CMK (cell line): ENCODE measurements at regions not wholly inside any gene's neighbourhood (a gene's known extent, or its start where the extent isn't known, plus 50 kb on each side); places are given as distances from the start of the nearest gene placed in this dataset.

Experiments used
- DNase-seq: peaks from one replicate; pipeline ENCODE4 v3.0.0-alpha.2; 2010; ENCODE audit warnings: low read depth

DNA sequence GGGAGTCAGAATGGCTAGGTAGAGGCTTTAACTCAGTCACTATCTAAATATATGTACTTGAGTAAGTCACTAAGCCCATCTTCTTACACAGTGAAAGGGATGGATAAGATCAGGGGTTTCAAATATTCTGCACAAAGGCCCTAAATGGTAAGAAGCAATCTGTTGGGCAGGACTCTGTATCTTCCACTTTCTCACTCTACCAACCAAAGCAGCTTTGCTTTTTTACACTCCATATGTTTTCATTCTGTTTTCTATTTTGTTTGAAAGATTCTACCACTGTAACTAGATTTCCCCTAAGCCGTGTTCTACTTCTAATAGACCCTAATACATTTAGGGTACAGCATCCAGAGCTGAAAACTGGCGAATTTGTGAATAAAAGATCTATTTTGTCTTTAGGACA is 477.5 kb upstream of the NMUR2 start:
- no peak for DNase-seq

DNA sequence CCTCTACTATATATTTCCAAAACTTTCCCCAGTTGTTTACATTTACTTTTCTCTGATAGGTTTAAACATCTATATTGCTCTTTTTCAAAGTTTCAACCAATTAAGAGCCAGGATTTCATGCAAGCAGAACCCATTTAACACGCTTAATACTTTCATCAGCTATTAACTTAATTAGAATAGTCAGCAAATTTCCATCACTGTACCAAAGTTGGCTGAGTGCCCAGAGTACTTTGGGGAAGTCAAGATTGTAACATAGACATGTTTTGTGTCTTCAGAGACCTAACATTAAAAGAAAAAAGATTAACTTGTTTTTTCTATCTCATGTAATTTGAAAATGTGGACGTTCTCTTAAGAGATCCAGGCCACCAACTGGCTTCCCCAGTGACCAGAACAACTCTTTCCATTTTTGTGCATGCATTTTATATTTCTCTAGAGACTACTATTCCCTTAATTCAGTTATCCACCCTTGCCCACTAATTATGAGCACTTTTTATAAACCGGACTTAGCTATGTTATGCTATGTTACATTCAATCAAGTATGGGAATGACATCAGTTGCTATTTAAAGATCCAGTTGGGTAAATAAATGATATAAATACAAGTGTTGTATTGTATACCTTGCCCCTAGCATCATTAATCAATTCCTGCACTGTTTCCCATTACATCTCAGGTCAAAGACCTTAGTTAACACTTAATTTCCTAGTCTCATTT is 478.1 kb upstream of the NMUR2 start:
- DNase-seq = no peak

GRCh38 chr5:152884006-152884405 is 478.9 kb upstream of the NMUR2 start:
- no peak for DNase-seq

- no peak for DNase-seq
These were observed 495.3 kb upstream of the NMUR2 start for GRCh38 chr5:152900332-152900731.

- no peak for DNase-seq
These were observed 496.7 kb upstream of the NMUR2 start for GRCh38 chr5:152901754-152902153.

DNA sequence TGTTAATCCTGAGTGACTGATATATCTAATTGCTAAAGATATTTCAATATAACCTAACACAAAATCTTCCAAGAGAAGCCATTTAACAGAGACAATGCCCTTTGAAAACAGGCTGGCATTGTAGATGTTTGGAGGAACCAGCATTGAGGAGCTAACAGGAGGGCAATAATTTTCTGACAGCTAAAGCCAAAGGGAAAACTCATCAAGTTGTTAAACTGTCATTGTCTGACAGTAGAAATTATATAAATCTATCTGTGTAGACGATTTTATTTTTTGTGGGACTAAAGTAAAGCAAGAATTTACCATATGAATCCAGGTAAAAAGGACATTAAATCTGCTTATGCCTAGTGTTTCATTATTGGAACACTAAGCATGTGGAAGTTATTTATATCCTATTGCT is 500.2 kb upstream of the NMUR2 start:
- DNase-seq = no peak

- no peak for DNase-seq
These were observed 502.6 kb upstream of the NMUR2 start for GRCh38 chr5:152907488-152908245.

DNA sequence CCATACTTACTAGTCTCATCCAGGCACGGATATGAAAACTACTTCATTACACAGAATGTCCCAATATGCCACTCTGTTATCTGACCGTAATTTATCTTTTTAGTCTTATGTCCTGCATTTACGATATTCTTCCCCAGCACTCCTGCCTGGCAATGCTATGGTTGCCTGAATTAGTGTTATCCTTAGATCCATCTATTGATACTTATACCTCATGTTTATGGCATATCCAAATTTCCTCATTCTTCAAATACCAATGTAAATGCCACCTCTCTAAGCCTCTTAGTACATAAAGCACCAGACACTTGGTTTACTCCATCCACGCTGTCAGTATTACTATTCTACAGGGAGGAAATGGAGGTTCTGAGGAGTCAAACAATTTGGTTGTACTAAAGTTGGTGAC is 507.8 kb upstream of the NMUR2 start:
- DNase-seq = no peak

- no peak for DNase-seq
These were observed 527.5 kb upstream of the NMUR2 start for GRCh38 chr5:152932621-152933020.

GRCh38 chr5:152933056-152933455 is 528.0 kb upstream of the NMUR2 start:
- no peak for DNase-seq

- DNase-seq = no peak
These were observed 533.6 kb upstream of the NMUR2 start for GRCh38 chr5:152938630-152939029.

GRCh38 chr5:152942633-152943336 is 537.7 kb upstream of the NMUR2 start:
- DNase-seq = no peak

DNA sequence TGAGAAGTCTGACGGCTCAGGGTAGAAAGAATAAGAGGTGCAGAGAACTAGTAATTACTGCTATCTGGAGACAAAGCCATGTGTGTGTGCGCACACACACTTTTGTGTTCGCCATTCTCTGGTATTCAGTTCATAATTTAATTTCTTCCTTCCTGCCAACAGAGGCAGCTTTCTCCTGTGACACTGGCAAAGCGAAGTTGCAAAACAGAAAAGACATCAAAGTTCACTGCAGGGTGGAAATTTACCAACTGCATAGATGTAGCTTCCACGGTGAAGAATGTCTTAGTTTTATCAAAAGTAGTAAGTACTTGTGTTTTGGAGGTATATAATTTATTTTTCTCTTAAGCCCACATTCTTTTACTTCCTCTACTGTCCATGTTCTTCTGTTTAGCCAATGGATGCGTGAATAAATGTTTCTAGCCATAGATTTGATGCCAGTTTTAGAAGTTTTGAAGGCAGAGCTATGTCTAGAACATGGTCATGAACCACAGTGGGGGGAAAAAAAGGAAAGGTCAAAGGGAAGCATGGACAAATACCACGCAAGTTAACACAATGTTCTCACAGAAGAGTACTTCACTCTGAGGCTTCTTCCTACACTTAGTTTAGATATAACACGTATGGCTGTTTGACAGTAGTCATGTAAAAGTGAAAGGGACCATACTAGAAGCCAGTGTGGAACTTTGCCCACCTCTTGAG is 536.5 kb upstream of the GRIA1 start:
- DNase-seq = no peak

DNA sequence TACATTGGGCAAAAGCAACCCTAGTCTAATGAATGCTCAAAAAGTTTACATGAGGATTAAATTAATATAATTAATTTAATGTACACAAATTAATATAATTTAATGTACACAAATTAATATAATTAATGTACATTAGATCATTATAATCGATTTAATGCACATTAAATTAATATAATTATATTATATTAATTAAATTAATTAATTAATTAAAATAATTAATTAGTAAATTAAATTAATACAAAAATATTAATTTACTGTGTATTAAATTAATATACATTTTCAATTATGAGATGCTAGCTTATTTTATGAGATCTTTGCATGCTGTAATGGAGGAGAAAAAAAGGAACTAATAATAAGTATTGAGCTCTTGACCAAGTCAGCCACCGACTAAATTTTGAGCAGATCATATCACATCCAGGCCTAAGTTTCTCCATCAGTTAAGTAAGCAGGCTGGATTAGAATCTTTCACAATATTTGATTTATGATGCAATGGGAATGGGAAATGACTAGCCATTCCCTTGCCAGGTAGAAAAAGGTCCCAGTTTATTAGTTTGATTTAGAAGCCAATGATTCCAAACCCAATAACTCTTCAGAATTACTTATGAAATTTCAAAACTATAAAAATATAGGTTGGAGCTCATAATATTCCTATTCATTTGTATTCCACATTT is 533.4 kb upstream of the GRIA1 start:
- no peak for DNase-seq

DNA sequence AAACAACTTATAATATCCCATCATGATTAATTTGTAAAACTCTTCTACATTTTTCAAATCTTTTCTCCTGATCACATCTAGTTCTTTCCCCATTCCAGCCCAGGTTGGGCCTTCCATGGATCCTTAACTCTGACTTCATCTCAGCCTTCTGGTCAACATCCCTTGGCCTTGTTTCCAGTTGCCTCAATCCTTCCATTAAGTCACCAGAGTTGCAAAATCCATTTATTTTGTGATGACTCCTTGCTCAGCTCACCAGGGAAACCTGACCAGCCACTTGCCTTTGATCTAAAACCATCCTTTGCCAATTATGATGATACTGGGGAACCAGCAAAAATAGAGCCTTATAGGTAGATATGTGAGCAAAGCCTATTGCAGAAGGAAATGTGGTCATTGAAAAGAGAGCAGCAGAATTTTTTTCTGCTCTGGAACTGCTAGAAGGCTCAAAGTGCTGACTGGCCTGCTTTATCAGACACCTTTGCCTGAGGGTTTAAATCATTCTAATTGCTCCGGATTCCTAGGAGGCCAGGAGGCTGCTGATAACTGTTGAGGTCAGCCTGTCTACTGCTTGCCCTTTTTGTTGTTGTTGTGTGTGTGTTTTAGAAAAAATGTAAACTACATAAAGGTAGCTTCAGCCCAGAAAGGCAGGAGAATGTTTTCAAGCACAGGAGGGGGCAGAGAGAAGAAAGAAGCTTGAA is 512.2 kb upstream of the GRIA1 start:
- DNase-seq = no peak

DNA sequence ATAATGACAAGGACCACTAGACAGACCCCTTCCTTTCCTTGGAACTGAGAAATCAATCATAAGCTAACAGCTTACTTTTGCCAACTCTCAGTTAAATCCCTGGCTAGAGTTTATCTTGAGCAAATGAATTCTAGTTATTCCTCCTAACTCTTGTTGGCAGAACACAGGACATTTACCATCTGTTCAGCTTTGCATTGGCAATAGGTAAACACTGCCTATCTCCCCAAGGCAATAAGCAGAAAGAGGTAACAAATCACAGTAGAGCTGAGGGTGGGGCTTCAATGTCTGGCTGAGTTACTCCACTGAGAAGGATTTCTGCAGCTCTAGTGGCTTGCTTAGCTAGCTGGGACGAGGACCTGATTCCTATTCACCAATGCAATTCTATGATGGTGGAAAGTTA is 503.3 kb upstream of the GRIA1 start:
- no peak for DNase-seq

- no peak for DNase-seq
These were observed 500.3 kb upstream of the GRIA1 start for GRCh38 chr5:152990217-152990616.

DNA sequence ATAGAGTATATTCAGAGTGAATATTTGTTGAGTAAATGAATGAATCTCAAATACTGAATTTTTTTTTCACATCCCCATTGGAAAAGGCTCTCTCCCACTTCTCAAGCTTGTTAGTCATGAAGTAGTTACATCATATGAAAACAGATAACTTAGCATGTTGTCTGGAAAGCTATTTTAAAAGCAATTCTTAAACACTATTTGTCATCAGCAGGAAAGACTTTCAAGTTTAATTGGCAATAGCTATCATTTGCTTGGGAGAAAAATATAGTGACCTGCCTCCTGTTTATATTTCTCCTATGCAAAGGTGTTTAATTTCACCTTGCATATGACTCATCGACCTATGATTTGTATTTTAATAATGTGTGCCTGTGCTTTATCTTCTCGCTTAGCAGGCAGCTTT is 499.8 kb upstream of the GRIA1 start:
- DNase-seq = no peak

- DNase-seq = no peak
These were observed 496.3 kb upstream of the GRIA1 start for GRCh38 chr5:152994033-152994680.

DNA sequence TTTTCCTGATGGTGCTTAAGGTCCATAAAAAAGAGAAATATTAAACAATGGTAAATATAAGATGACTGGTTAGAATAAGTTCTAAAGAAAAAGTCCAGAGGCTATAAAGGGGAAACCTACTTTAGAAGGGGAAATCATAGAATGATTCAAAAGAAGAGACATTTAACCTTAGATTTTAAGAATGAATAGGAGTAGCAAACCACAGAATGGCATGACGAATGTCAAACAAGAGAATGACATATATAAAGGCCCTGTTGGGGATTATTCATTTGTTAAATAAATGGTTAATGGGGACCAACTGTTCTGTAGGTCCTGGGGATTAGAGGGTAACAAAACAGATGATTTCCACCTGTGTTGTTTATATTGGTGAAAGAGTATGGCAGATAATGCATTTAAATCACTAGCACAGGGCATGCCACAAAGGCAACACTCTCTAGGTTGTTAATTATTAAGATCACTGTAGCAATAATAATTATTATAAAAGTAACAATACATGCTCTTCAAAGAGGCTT is 495.2 kb upstream of the GRIA1 start:
- no peak for DNase-seq

DNA sequence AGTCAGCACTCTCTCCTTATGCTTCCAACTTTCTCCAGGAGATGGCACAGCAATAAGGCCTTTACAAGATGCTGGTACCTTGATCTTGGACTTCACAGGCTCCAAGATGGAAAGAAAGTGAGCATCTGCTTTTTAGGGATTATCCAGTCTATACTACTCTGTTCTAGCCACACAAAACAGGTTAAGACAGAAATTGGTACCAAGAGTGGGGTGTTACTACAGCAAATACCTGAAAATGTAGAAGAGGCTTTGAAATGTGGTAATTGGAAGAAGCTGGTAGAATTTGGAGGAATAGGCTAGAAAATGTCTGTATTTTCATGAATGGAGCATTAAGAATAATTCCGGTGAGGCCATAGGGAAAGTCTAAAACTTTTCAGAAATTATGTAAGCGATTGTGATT is 484.8 kb upstream of the GRIA1 start:
- no peak for DNase-seq
